ENCODE measurements at regions not wholly inside any gene's neighbourhood (a gene's known extent, or its start where the extent isn't known, plus 50 kb on each side); places are given as distances from the start of the nearest gene placed in this dataset.

DNA sequence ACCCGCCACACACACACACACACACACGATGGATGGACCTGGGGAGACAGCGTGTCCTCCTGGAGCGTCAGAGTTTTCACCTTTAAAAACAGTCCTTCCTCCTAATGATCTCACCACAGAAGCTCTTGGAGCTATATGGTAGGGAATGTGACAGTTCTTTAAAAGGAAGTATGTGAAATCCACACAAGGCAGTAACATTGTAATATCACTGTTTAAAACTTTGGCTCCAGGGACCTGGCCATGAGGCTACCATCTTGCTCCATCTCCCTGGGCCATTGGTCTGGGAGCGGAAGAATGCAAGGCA lies 302.4 kb downstream of the SOX9 start:
- Mint-ChIP-seq H3K9me3 (peaks cover 5% of the 10 kb centered on the region), H3K4me1 (peaks cover 4% of the 10 kb centered on the region)

DNA sequence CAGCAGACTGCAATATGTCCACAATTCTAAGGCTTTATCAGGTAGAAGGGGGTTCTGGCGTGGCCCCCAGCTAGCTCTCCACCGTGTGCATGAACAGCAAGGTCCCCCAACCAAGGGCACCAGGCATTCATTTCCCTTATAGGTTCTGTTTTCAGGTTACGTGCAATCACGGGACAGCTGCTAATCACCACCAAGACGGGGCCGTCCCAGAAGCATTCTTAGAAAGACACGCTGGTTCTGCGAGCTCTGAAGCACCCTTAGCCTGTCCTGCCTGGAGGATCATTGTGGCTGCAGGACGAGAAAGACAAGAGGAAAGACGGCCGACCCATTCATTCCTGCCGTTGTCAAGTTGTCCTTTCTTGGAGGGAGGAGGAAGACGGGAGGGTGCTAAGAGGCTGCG lies 302.9 kb downstream of the SOX9 start:
- H3K36me3 Mint-ChIP-seq: no peaks in the 10 kb centered on the region
- no peak for DNase-seq (ENCODE audit: low spot score in 2 of 2)
- no peak for ATAC-seq
- no peak overlapping the region for H3K27ac Mint-ChIP-seq
- H3K4me3 Mint-ChIP-seq: no peak overlapping the region
- H3K9me3 Mint-ChIP-seq: peaks cover 2% of the 10 kb centered on the region
- H3K4me1 Mint-ChIP-seq: peaks cover 4% of the 10 kb centered on the region

More for the DNA sequence above, 302.4 kb downstream of the SOX9 start:
- Mint-ChIP-seq H3K27ac (no peak overlapping the region), H3K4me3 (no peak overlapping the region), H3K36me3 (no peaks in the 10 kb centered on the region)
- DNase-seq (ENCODE audit: low spot score in 2 of 2): no peak
- ATAC-seq: no peak

DNA sequence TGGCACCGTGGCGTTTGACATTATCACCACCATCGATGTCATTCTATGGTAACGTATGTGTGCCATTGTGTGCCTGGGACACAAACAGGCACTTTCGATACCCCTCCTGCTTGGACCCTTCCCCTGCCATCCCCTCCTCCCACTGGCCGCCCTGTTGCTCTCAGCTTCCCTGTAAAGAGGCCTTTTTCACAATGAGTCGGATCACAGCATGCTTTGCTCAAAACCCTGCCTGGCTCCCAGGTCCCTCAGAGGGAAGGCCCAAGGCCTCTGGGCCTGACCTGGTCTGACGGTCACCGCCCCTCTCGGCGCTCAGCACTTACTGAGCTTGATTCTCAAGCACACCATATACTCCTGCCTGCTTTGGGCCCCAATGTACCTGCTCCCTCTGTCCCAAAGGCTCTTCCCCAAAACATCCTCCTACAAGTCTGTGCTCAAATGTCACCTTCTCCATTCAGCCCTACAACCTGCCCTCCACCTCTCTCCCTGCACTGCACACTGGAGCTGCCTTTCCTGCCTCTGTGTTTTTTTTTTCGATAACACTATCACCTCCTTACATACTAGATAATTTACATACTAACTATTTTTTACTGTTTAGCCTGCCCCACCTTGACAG lies 303.8 kb downstream of the SOX9 start:
- no peaks in the 10 kb centered on the region for H3K36me3 Mint-ChIP-seq
- no peak for ATAC-seq

DNA sequence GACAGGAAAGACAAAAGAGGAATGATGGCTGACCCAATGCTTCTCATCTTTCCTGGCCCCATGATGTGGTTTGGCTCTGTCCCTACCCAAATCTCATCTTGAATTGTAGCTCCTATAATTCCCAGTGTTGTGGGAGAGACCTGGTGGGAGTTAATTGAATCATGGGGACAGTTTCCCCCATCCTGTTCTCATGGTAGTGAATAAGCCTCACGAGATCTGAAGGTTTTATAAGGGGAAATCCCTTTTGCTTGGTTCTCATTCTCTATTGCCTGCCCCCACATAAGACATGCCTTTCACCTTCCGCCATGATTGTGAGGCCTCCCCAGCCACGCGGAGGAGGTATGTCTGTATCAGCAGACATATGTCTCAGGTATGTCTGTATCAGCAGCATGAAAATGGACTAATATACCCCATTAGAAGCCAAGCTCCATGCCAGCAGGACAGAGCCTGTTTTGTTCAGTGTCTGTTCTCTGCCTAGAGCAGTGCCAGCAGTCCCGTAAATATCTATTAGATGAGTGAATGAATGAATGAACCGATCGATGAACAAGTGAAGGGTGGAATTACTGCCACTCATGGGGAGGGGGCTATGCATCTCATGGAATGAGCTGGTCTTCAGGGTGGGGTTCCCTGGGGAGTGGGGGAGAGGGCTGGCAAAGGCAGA lies 304.4 kb downstream of the SOX9 start:
- Mint-ChIP-seq H3K9me3 (no peaks in the 10 kb centered on the region), H3K36me3 (no peaks in the 10 kb centered on the region), H3K4me3 (no peak overlapping the region), H3K4me1 (peaks cover 4% of the 10 kb centered on the region), H3K27ac (no peak overlapping the region)
- ATAC-seq (no peak), DNase-seq (ENCODE audit: low spot score in 2 of 2) (no peak)

More for the DNA sequence above, 303.8 kb downstream of the SOX9 start:
- no peak overlapping the region for H3K4me3 Mint-ChIP-seq
- H3K4me1 Mint-ChIP-seq: peaks cover 4% of the 10 kb centered on the region
- H3K27ac Mint-ChIP-seq: no peak overlapping the region
- DNase-seq (ENCODE audit: low spot score in 2 of 2): no peak
- no peaks in the 10 kb centered on the region for H3K9me3 Mint-ChIP-seq

DNA sequence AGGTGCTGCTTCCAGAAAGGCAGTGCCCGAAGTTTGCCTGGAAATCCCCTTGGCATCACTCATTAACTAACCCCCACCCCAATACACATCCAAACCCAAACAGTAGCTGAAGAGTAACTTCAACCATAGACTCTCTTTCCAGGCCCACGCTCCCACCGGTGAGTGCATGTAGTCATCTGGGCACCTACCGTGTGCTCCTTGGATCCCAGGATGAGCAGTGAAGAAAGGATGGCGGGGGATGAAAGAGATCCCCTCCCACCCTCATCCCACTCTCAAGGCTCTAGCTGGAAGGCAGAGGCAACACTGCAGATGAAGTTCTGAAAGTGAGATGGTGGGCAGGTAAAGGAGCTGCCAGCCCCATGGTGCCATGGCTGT lies 305.0 kb downstream of the SOX9 start:
- no peaks in the 10 kb centered on the region for H3K36me3 Mint-ChIP-seq
- ATAC-seq (no peak), DNase-seq (ENCODE audit: low spot score in 2 of 2) (no peak)
- H3K4me1 Mint-ChIP-seq: peaks cover 4% of the 10 kb centered on the region
- no peak overlapping the region for H3K27ac Mint-ChIP-seq
- no peak overlapping the region for H3K4me3 Mint-ChIP-seq
- H3K9me3 Mint-ChIP-seq: no peaks in the 10 kb centered on the region

DNA sequence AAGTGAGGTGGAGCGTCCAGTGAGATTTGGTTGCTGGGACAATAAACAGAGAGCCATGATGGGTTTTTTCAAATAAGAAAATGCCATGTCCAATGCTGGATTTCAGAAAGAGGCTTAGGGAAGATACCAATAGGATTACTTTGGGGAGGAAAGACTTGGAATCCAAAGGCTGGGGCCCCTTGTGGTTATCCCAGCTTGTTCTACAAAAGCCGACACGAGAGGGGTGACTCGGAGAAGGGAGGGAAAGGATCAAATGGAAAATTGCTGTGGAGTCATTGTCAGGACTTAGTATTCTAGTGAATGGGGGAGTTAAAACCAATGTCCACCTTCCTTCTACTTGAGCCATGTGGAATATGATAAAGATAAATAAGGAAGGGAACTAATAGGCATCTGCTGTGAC lies 305.5 kb downstream of the SOX9 start:
- Mint-ChIP-seq H3K9me3 (no peaks in the 10 kb centered on the region), H3K4me3 (no peak overlapping the region), H3K4me1 (peaks cover 4% of the 10 kb centered on the region), H3K36me3 (no peaks in the 10 kb centered on the region), H3K27ac (no peak overlapping the region)
- DNase-seq (ENCODE audit: low spot score in 2 of 2): no peak
- no peak for ATAC-seq

DNA sequence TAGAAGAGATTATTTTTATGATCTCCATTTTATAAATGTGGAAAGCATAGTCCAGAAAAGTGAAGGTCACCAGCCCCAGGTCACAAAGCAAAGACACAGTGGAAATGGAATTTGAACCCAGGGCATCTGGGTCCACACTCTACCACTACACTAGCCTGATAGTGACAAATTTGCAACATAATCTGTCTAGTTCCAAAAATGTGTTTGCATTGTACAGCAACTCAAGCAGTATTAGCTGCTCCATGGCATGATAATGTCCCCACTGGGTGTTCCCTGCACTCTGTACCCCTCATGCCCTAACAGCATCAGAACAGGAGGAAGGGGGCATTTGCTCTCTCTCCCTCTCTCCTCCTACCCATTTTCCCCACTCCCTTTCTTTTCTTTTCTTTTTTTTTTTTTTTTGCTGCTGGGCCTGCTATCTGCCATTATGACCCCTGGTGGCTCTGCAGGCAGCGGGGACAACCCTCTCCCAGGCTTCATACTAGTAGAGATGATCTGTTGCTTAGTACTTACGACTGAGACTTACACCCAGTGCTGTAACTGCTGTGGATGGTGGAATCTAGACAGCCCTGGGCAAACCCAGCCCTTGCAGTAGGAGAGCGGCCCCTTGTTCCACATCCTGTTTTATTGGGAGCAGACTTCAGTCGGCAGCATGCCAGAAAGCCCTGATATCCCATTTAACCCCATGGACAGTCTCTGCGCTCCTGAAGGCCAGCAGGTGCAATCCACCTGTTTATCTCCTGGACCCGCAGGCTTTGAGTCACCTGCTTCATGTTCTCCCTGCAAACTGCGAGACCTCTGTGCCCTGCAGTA lies 306.3 kb downstream of the SOX9 start:
- Mint-ChIP-seq H3K4me1 (no peaks in the 10 kb centered on the region), H3K4me3 (no peak overlapping the region), H3K9me3 (no peaks in the 10 kb centered on the region), H3K36me3 (no peaks in the 10 kb centered on the region), H3K27ac (no peak overlapping the region)
- ATAC-seq: no peak
- no peak for DNase-seq (ENCODE audit: low spot score in 2 of 2)

DNA sequence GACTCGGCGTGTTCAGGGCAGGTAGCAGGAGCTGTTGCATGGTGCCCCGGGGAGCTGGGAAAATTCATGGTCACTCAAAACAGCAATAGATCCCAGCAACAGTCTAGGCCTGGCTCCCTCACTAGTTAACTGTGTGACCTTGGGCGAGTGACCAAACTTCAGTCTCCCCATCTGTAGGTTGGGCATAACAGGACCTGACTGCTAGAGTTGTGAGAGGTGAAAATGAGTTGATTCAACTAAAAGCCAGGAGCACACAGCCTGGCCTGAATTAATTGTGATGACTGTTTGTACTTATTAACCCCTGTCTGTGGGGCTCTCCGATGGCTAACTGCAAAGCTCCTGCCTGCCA lies 306.9 kb downstream of the SOX9 start:
- Mint-ChIP-seq H3K36me3 (no peaks in the 10 kb centered on the region), H3K4me1 (no peaks in the 10 kb centered on the region), H3K4me3 (no peak overlapping the region), H3K9me3 (no peaks in the 10 kb centered on the region), H3K27ac (no peak overlapping the region)
- no peak for ATAC-seq
- no peak for DNase-seq (ENCODE audit: low spot score in 2 of 2)

DNA sequence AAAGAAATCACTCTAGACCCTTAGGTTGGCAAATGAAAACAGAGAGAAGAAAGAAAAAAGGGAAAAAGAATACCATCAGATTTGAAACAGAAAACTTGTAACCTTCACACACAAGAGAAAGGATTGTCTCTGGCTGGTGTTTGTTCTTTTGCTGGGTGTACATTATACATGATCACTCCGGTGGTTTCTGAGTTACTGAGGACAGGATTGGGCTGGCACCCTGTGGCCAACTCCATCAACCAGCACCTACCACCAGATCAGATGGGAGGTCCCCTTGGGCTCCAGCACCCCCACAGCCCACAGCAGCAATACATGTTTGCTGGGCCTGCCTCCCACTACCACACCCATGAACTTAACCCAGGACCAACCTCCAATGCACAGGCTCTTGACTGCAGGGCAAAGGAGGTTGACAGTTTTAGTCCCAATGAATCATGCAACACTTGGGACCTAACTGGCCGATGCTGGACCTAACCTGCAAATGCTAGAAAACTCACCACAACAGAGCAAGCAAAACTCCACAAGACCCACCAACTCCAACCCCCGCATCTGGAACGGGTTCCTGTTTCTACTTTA lies 308.3 kb downstream of the SOX9 start:
- Mint-ChIP-seq H3K9me3 (no peaks in the 10 kb centered on the region), H3K36me3 (no peaks in the 10 kb centered on the region), H3K4me1 (no peaks in the 10 kb centered on the region), H3K27ac (no peak overlapping the region), H3K4me3 (no peak overlapping the region)
- ATAC-seq (no peak), DNase-seq (ENCODE audit: low spot score in 2 of 2) (no peak)

DNA sequence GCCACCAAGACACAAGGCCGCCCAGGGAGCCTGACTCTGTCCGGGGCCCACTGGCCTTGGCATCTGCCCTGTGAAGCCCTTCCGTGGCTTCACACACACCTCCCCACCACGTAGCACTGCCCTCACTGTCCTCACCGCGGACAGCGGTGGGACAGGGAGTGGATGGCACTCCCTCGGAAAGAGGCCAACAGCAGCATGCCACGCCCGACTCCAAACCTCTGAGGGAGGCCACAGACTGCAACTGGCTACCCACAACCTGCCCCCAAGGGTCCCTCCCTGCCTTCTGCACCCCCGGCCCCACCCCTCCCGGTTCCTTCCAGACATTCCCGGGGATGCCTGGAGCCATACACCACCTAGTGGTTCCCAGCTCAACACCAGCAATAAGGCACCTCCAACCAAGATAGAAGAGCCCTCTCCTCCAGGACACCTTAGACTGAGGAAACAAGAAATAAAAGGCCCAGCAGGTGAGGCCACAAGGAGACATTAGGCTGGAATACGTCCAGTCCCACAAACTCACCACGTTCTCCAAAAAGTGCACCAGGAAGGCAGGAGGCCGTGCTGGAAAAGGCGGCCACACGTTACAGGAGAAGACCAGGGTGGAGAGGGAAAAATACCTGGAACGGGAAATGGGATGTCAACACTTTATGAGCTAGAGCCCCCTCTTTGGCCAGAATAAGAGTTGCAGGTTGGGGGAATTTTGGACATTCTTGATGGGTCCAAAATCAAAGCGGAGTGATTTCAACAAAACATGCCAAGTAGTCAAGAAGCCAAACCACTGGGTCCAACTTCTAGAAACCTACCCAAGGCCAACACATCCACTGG lies 310.0 kb downstream of the SOX9 start:
- no peak overlapping the region for H3K27ac Mint-ChIP-seq
- DNase-seq (ENCODE audit: low spot score in 2 of 2) (no peak), ATAC-seq (no peak)
- H3K4me3 Mint-ChIP-seq: no peak overlapping the region
- no peaks in the 10 kb centered on the region for H3K9me3 Mint-ChIP-seq
- no peaks in the 10 kb centered on the region for H3K4me1 Mint-ChIP-seq
- no peaks in the 10 kb centered on the region for H3K36me3 Mint-ChIP-seq

DNA sequence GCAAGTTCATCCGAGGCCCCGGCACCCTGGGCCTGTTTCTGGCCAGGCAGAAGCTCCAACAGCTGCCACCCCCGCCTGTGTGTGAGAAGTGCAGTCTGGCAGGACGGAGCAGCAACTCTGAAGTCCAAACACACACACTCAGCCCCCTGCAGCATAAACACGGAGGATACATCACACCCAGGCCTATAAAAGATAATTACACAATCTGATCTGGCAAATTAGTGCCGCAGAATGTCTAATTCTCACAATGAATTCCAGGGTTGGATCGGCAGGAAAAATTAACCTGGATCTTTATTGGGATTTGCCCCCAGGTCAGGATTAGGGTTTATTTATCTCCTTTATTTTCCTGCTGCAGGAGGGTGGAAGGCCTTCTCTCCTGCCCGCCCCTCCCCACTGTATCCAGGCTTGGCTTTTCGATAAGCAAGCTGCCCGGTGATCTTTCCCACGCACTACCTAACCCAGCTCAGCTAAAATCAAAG lies 311.4 kb downstream of the SOX9 start:
- no peaks in the 10 kb centered on the region for H3K4me1 Mint-ChIP-seq
- no peaks in the 10 kb centered on the region for H3K36me3 Mint-ChIP-seq
- no peaks in the 10 kb centered on the region for H3K9me3 Mint-ChIP-seq
- DNase-seq (ENCODE audit: low spot score in 2 of 2): no peak
- no peak overlapping the region for H3K4me3 Mint-ChIP-seq
- no peak overlapping the region for H3K27ac Mint-ChIP-seq
- ATAC-seq: no peak

DNA sequence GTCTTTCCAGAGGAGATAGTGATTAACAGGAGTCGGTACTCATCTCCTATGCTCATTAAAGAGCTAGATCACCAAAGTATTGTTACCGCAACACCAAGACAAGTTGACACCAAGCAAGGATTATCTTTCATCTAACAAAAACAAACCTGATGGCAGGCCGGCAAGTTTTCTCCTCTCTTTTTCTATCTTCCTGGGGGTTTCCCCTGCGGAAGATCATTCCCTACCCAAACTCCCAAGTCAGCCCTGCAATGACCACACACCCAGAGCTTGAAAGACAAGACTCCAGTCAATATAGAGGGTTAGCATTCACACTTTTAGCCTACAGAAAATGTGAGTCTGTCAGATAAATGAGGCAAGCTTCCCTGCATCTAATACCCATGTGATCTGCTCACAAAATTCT lies 312.1 kb downstream of the SOX9 start:
- Mint-ChIP-seq H3K9me3 (no peaks in the 10 kb centered on the region), H3K27ac (no peak overlapping the region), H3K4me3 (no peak overlapping the region), H3K4me1 (no peaks in the 10 kb centered on the region), H3K36me3 (no peaks in the 10 kb centered on the region)
- DNase-seq (ENCODE audit: low spot score in 2 of 2): no peak
- no peak for ATAC-seq

DNA sequence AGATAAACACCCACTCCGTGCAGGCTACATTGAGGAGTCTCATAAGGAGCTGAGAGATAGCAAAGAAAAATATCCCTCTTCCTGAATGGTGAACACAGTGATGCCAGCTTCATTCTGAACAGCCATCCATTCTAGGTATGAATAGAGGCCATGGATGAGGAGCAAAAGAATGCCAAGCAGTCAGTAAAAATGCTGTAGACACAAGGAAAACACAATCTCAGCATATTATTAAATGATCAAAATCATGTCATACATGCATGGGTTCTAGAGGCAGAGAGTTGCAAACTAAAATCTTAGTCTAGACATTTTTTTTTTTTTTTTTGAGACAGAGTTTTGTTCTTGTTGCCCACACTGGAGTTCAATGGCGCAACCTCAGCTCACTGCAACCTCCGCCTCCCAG lies 313.0 kb downstream of the SOX9 start:
- Mint-ChIP-seq H3K27ac (no peak overlapping the region), H3K4me1 (no peaks in the 10 kb centered on the region), H3K36me3 (no peaks in the 10 kb centered on the region), H3K4me3 (no peak overlapping the region), H3K9me3 (no peaks in the 10 kb centered on the region)
- DNase-seq (ENCODE audit: low spot score in 2 of 2) (no peak), ATAC-seq (no peak)

DNA sequence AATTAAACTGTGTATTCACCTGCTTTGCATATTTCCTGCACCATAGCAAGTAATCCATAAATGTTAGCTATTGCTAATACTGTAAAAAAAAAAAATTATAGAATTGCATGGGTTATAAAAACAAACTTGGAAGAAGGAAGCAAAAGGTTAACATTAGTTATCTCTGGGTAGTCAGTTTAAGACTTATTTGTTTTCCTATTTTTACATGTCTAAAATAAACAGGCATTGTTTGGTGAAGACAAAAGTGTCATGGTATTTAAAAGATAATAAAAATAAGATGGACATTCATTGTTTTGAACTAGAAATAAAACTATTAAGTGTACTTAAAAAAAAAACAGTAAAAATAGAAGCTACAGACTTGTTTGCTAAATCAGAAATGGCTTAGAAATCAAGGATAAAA lies 313.8 kb downstream of the SOX9 start:
- Mint-ChIP-seq H3K36me3 (no peaks in the 10 kb centered on the region), H3K4me1 (no peaks in the 10 kb centered on the region), H3K27ac (no peak overlapping the region), H3K9me3 (no peaks in the 10 kb centered on the region), H3K4me3 (no peak overlapping the region)
- DNase-seq (ENCODE audit: low spot score in 2 of 2) (no peak), ATAC-seq (no peak)

DNA sequence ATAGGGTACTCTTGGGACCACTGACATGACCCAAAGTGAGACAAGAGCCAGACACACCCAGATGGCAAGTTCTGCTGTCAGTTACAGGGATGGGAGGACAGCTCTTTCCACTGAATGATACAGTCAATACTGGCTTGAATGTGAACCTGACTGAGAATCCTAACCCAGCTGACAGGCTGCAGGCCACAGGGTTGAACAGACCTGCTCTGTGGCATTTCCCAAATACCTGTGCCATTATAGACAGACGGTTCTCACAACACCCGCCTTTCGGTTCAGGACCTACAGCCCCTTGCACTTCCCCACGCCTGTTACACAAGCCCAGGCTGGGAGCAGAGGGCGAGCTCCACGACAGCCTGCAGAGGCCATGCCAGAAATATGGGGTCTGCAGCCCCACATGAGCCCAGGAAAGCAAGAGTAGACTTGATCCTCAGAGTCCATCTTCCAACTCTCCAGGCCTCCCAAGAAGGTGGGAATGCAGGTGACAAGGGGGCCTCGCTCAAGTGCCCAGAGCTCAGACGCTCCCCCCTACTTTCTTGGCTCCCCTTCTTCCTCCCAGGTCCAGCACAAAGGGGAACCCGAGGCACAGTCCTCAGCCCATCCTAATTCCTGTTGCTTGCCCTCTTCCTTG lies 314.3 kb downstream of the SOX9 start:
- DNase-seq (ENCODE audit: low spot score in 2 of 2) (no peak), ATAC-seq (no peak)
- H3K9me3 Mint-ChIP-seq: peaks cover 4% of the 10 kb centered on the region
- H3K4me3 Mint-ChIP-seq: no peak overlapping the region
- H3K4me1 Mint-ChIP-seq: no peaks in the 10 kb centered on the region
- no peaks in the 10 kb centered on the region for H3K36me3 Mint-ChIP-seq
- H3K27ac Mint-ChIP-seq: no peak overlapping the region
